Panc1 (cell line): ENCODE measurements at regions not wholly inside any gene's neighbourhood (a gene's known extent, or its start where the extent isn't known, plus 50 kb on each side); places are given as distances from the start of the nearest gene placed in this dataset.

ENCODE experiments used
- ATAC-seq: fragments of 200-7000 bp; cut with Tn5 transposase; 2 replicates; pipeline ENCODE4 v1.9.1; 2020; ENCODE audit warnings: mild to moderate bottlenecking, moderate library complexity
- BruUV-seq: library from RNA; stranded (reverse); fragments of 400-500 nt; replicated peaks from 2 replicates; lab custom pipeline; 2021; lab: Mats Ljungman, UMichigan
- CTCF ChIA-PET: fragments of 300-600 bp; sonication (Branson Sonifier 250); formaldehyde crosslinking; loops from one replicate; lab custom pipeline; 2022; ENCODE audit warnings: antibody characterized with exemption; lab: Charles Lee
- POLR2A ChIA-PET: fragments of 300-600 bp; sonication (Branson Sonifier 250); formaldehyde crosslinking; loops from one replicate; lab custom pipeline; 2022; ENCODE audit warnings: antibody characterized with exemption; lab: Charles Lee
- DNase-seq: peaks from one replicate; pipeline ENCODE4 v3.0.0-alpha.2; 2010; ENCODE audit warnings: low read depth, low spot score
- H3K27ac ChIP-seq: 2 replicates; pipeline ENCODE4 v1.5.1; 2011; ENCODE audit warnings: mild to moderate bottlenecking, low read length, inconsistent platforms
- H3K27me3 ChIP-seq: fragments of 200-500 bp; sonication (Bioruptor generic); 2 replicates; pipeline ENCODE4 v1.6.0; 2014; ENCODE audit warnings: low read length, inconsistent platforms; ENCODE audit not compliant: control insufficient read depth, insufficient read depth
- H3K36me3 ChIP-seq: fragments of 200-500 bp; sonication (Bioruptor generic); 2 replicates; pipeline ENCODE4 v1.5.1; 2014; ENCODE audit warnings: inconsistent platforms, mild to moderate bottlenecking, low read length, moderate library complexity; ENCODE audit not compliant: control insufficient read depth, insufficient read depth
- H3K4me1 ChIP-seq: 2 replicates; pipeline ENCODE4 v1.5.1; 2011; ENCODE audit warnings: inconsistent platforms, mild to moderate bottlenecking, low read length, moderate library complexity; ENCODE audit not compliant: control insufficient read depth, insufficient read depth
- H3K4me3 ChIP-seq, 2 experiments: 2 replicates each; pipeline ENCODE4 v1.5.1; 2011 to 2012; ENCODE audit warnings: low read depth in 2 of 2, low read length in 2 of 2, mild to moderate bottlenecking in 2 of 2, inconsistent platforms in 1 of 2, moderate library complexity in 1 of 2
- H3K9me3 ChIP-seq: fragments of 200-500 bp; sonication (Bioruptor generic); 2 replicates; pipeline ENCODE4 v1.5.1; 2014; ENCODE audit warnings: low read depth, mild to moderate bottlenecking, inconsistent platforms, low read length, moderate library complexity; ENCODE audit not compliant: control insufficient read depth, insufficient read depth
- POLR2AphosphoS5 ChIP-seq: IDR thresholded peaks from 2 replicates; pipeline ENCODE4 v1.6.1; 2012; ENCODE audit warnings: mild to moderate bottlenecking, low read depth, low read length, moderate library complexity
- REST ChIP-seq, 2 experiments: IDR thresholded peaks; 2 replicates each; pipeline ENCODE4 v1.6.1; 2011 to 2012; ENCODE audit warnings: low read depth in 2 of 2, control low read depth in 1 of 2, low read length in 1 of 2, mild to moderate bottlenecking in 1 of 2, moderate library complexity in 1 of 2; ENCODE audit not compliant: insufficient read depth in 1 of 2
- SIN3A ChIP-seq: IDR thresholded peaks from 2 replicates; pipeline ENCODE4 v1.6.1; 2012; ENCODE audit warnings: low read depth, mild to moderate bottlenecking, low read length, moderate library complexity, borderline replicate concordance; ENCODE audit not compliant: insufficient read depth
- TCF7L2 ChIP-seq: IDR thresholded peaks from 2 replicates; pipeline ENCODE4 v1.6.1; 2011; ENCODE audit warnings: mild to moderate bottlenecking, low read depth, low read length, inconsistent platforms
- in situ Hi-C: cut with HindIII; loops from 2 replicates; pipeline ENCODE4 v1.10.0; 2016; ENCODE audit warnings: low sequenced_read_pairs, low pct_unique_long_range_greater_than_20kb
- intact Hi-C: fragments of 100-400 bp; cut with micrococcal nuclease; formaldehyde crosslinking; loops from one replicate; pipeline ENCODE4 v1.10.0; 2022; ENCODE audit not compliant: unreplicated experiment
- TF ChIP-seq, protein P1 (sequence below): fragments of 450-650 bp; IDR thresholded peaks from 2 replicates; pipeline ENCODE4 v1.5.1; 2017; ENCODE audit warnings: mild to moderate bottlenecking

GRCh38 chr15:66933932-66934867 lies 131.2 kb upstream of the SMAD3 start:
- Histone ChIP-seq H3K27me3 (no peaks in the 10 kb centered on the region), H3K4me1 (peaks cover 37% of the 10 kb centered on the region), H3K36me3 (no peaks in the 10 kb centered on the region), H3K27ac (peak overlapping the region; percentile 100), H3K4me3 (no peak overlapping the region), H3K9me3 (peaks cover 44% of the 10 kb centered on the region; the same call in 1 of the 2 replicates)
- ChIA-PET CTCF (no interaction called here), POLR2A (no interaction called here)
- DNase-seq: no peak
- intact Hi-C loops: loop anchor here (5.0 kb wide), 1 partner anchor 52 kb away; no protein-coding TSS in a partner anchor
- TF ChIP-seq TCF7L2 (no peak), POLR2AphosphoS5 (no peak), SIN3A (no peak), REST (IDR thresholded peaks at IDR 0.05; ENCODE audit: insufficient read depth in 1 of 2, low read depth in 2 of 2, low read length in 1 of 2) (no peak)
- TF ChIP-seq, protein P1, sequence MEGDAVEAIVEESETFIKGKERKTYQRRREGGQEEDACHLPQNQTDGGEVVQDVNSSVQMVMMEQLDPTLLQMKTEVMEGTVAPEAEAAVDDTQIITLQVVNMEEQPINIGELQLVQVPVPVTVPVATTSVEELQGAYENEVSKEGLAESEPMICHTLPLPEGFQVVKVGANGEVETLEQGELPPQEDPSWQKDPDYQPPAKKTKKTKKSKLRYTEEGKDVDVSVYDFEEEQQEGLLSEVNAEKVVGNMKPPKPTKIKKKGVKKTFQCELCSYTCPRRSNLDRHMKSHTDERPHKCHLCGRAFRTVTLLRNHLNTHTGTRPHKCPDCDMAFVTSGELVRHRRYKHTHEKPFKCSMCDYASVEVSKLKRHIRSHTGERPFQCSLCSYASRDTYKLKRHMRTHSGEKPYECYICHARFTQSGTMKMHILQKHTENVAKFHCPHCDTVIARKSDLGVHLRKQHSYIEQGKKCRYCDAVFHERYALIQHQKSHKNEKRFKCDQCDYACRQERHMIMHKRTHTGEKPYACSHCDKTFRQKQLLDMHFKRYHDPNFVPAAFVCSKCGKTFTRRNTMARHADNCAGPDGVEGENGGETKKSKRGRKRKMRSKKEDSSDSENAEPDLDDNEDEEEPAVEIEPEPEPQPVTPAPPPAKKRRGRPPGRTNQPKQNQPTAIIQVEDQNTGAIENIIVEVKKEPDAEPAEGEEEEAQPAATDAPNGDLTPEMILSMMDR: no peak
- in situ Hi-C loops: no loop called here
- no peak for ATAC-seq
- BruUV-seq: no TSS peak

DNA sequence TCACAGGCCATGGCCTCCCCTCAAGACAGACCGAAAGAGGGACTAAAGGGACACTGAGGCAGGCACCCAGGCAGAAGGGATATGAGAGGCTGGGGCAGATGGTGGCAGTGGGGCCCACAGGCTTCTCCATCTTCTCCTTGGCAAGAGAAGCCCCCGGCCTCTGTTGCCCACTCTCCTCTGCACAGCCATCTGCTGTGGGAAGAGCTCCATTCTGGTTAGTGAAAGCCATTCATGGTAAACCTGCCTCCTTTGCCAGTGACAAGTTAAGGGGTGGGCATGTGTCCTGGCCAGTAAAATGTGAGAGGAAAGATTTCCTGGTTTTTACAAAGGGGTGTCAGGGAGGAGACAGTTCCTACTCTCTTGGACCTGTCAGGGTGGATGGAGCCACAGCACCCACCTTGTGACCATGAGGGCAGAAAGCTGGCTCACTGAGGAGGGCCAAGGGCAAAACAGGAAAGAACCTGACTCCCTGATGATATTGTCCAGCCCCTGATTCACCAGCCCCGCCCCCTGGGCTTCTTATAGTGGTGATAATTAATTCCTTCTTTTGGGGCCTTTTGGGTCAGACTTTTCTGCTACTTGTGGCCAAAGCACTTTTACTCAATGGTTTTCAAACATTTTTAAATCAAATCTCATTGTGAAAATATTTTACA lies 130.4 kb upstream of the SMAD3 start:
- Histone ChIP-seq H3K36me3 (no peaks in the 10 kb centered on the region), H3K4me1 (peaks cover 40% of the 10 kb centered on the region), H3K9me3 (peaks cover 44% of the 10 kb centered on the region; the same call in 1 of the 2 replicates), H3K4me3 (no peak overlapping the region), H3K27me3 (no peaks in the 10 kb centered on the region), H3K27ac (peak overlapping the region; percentile 100)
- ChIA-PET POLR2A (interaction anchor here (0.6 kb wide), 1 partner anchor 390 kb away, joined by 3 read pairs; no protein-coding TSS in a partner anchor), CTCF (no interaction called here)
- BruUV-seq: no TSS peak
- no peak for DNase-seq
- TF ChIP-seq TCF7L2: no peak
- TF ChIP-seq, protein P1: no peak
- TF ChIP-seq SIN3A: no peak
- TF ChIP-seq REST (IDR thresholded peaks at IDR 0.05; ENCODE audit: insufficient read depth in 1 of 2, low read depth in 2 of 2, low read length in 1 of 2): no peak
- TF ChIP-seq POLR2AphosphoS5: no peak
- in situ Hi-C loops: no loop called here
- intact Hi-C loops: loop anchor here (5.0 kb wide), 1 partner anchor 53 kb away; no protein-coding TSS in a partner anchor
- no peak for ATAC-seq
